Brain microvascular endothelial cell (primary cell): ENCODE measurements at regions not wholly inside any gene's neighbourhood (a gene's known extent, or its start where the extent isn't known, plus 50 kb on each side); places are given as distances from the start of the nearest gene placed in this dataset.
"Not testable (repeated sequence)": the region's sequence is repeated elsewhere in the genome, so short reads cannot be mapped to it uniquely, and the experiment has no call there.

ENCODE experiments used
- DNase-seq: peaks from one replicate; pipeline ENCODE4 v3.0.0-alpha.2; 2020
- H3K27ac ChIP-seq: fragments of 250-450 bp; sonication (Bioruptor Pico); 2 replicates; pipeline ENCODE4 v1.5.1; 2020; ENCODE audit warnings: mild to moderate bottlenecking, moderate library complexity
- H3K27me3 ChIP-seq: fragments of 250-450 bp; sonication (Bioruptor Pico); replicated peaks from 2 replicates; pipeline ENCODE4 v1.5.1; 2020; ENCODE audit warnings: mild to moderate bottlenecking
- H3K36me3 ChIP-seq: fragments of 250-450 bp; sonication (Bioruptor Pico); replicated peaks from 2 replicates; pipeline ENCODE4 v1.5.1; 2020; ENCODE audit warnings: mild to moderate bottlenecking
- H3K4me3 ChIP-seq: 2 replicates; pipeline ENCODE4 v1.5.1; 2011; ENCODE audit warnings: low read depth, mild to moderate bottlenecking, control low read depth, low read length, moderate library complexity
- in situ Hi-C: cut with HindIII; loops from 2 replicates; pipeline ENCODE4 v1.10.0; 2017; ENCODE audit warnings: low sequenced_read_pairs, low pct_ligation_motif_present
- TF ChIP-seq, protein P1 (sequence below): IDR thresholded peaks from 2 replicates; pipeline ENCODE4 v1.5.1; 2011; ENCODE audit warnings: low read depth, mild to moderate bottlenecking, moderate library complexity, low read length, control low read depth, inconsistent platforms; ENCODE audit errors: missing control alignments

DNA sequence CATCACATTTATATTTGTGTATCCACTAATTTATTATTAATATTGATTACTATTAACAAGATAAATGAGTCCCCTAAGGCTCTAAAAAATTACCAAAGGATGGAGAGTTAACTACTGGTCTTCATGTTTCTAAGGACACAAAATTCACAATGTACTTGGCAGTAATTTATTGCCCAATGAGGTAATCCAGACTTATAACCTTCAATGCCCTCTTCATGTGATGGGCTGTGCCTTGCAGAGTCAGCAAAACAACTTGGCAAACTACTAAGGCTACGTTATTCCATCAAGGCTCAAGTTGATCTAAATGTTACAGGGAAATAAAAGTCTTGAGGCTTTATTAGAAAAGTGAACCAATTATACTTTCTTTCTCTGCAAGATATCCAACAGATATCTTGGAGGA, 804.9 kb upstream of the NXPH2 start:
- Histone ChIP-seq H3K4me3 (no peak overlapping the region), H3K27me3 (no peaks in the 10 kb centered on the region), H3K27ac (no peak overlapping the region), H3K36me3 (no peaks in the 10 kb centered on the region)
- TF ChIP-seq, protein P1, sequence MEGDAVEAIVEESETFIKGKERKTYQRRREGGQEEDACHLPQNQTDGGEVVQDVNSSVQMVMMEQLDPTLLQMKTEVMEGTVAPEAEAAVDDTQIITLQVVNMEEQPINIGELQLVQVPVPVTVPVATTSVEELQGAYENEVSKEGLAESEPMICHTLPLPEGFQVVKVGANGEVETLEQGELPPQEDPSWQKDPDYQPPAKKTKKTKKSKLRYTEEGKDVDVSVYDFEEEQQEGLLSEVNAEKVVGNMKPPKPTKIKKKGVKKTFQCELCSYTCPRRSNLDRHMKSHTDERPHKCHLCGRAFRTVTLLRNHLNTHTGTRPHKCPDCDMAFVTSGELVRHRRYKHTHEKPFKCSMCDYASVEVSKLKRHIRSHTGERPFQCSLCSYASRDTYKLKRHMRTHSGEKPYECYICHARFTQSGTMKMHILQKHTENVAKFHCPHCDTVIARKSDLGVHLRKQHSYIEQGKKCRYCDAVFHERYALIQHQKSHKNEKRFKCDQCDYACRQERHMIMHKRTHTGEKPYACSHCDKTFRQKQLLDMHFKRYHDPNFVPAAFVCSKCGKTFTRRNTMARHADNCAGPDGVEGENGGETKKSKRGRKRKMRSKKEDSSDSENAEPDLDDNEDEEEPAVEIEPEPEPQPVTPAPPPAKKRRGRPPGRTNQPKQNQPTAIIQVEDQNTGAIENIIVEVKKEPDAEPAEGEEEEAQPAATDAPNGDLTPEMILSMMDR: no peak
- in situ Hi-C loops: no loop called here
- DNase-seq: no peak

DNA sequence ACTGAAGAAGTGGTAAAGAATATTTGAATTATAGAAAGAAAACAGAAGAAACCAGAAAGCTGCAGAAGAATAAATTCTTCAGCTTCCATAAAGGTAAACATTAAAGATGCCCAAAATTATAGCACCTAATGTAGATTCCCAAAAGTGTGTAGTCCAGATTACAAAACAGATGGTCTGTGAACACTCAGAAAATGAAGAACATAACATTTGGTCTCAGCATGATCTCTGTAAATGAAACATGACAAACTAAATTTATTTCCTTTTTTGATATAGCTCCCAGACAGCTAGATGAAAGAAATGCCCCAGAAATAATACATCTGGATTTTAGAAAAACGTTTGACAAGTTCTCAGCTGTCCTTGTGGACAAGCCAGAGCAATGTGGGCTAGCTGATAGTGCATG, 794.2 kb upstream of the NXPH2 start:
- DNase-seq: no peak
- Histone ChIP-seq H3K36me3 (no peaks in the 10 kb centered on the region), H3K27ac (no peak overlapping the region), H3K27me3 (no peaks in the 10 kb centered on the region), H3K4me3 (no peak overlapping the region)
- TF ChIP-seq, protein P1: no peak
- in situ Hi-C loops: no loop called here

DNA sequence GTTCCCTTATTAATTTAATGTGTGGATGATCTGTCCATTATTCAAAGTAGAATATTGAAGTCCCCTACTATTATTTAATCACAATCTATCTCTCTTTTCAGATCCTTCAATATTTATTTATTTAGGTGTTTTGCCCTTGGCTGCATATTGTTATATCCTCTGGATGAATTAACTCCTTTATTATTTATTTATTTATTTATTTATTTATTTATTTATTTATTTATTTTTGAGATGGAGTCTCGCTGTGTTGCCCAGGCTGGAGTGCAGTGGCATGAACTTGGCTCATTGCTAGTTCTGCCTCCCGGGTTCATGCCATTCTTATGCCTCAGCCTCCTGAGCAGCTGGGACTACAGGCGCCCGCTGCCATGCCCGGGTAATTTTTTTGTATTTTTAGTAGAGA, 776.6 kb upstream of the NXPH2 start:
- H3K27me3 ChIP-seq: no peaks in the 10 kb centered on the region
- DNase-seq: no peak
- H3K4me3 ChIP-seq: no peak overlapping the region
- no peak overlapping the region for H3K27ac ChIP-seq
- TF ChIP-seq, protein P1: no peak
- in situ Hi-C loops: no loop called here
- H3K36me3 ChIP-seq: no peaks in the 10 kb centered on the region

DNA sequence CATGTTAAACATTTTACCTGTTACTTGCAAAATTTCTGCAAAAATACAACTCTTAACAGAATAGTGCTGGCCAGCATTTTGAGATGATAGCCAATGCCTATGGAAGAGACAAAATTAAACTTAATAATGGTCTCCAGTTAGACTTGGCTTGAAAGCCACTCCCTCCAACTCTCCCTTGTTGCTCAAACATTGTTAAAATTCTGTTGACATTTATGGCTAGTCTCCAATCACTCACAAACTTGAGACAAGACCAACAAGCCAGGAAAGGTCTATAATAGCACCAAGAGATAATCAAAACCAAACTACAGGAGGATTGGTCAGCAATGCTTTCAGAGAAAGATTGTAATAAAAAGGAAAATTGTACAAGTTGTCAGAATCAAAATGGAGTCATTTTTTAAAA, 770.7 kb upstream of the NXPH2 start:
- TF ChIP-seq, protein P1: no peak
- no peak for DNase-seq
- no peak overlapping the region for H3K27ac ChIP-seq
- no peaks in the 10 kb centered on the region for H3K36me3 ChIP-seq
- in situ Hi-C loops: no loop called here
- no peak overlapping the region for H3K4me3 ChIP-seq
- no peaks in the 10 kb centered on the region for H3K27me3 ChIP-seq

DNA sequence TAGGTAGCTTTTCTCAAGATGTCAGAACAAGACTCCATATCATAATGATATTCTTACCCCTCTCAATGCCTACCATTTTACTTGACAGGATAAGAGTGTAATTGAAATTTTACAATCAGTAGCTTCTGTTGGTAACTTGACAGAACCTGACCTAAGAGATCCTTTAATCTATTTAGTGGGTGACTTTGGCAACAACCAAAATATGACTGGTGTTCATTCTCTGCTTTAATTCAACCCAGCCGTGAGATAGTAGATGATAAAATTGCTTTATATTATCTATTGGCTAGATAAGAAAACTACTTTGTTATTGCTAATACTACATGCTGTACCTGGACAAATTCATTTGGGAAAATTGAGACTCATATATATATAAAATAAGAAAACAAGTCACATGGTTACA, 770.2 kb upstream of the NXPH2 start:
- Histone ChIP-seq H3K4me3 (no peak overlapping the region), H3K36me3 (no peaks in the 10 kb centered on the region), H3K27me3 (no peaks in the 10 kb centered on the region), H3K27ac (no peak overlapping the region)
- TF ChIP-seq, protein P1: no peak
- no peak for DNase-seq
- in situ Hi-C loops: no loop called here

DNA sequence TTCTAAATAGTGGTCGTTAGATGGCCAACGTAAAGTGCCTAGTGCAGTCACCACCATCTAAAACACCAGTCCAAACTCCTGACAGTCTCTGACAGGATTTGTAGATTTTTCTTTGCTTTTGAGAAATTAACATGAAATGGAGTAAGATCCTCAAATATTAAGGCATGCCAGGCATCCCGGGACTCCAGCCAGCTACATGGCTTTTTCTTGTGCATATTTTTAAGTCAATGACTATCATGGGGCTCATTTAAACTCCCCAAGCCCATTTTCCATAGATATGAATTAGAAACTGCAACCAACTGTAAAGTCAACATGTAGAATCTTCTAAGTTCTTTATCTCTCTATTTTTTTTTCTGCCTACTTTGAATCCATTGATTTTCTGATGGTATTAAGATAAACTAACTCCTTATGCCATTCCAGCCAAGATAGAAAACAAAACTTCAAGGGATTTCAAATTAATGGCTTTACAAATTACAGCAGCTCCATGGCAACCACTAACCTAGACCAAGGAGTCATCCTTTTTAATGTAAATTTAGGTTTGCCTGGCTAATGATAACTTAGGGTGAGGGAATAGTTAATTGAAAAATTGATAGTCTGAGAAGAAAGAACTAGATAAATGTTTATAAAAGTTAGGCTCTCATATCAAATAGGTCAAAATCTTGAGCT, 764.1 kb upstream of the NXPH2 start:
- DNase-seq: no peak
- H3K36me3 ChIP-seq: no peaks in the 10 kb centered on the region
- TF ChIP-seq, protein P1: no peak
- H3K4me3 ChIP-seq: no peak overlapping the region
- no peaks in the 10 kb centered on the region for H3K27me3 ChIP-seq
- no peak overlapping the region for H3K27ac ChIP-seq
- in situ Hi-C loops: no loop called here

DNA sequence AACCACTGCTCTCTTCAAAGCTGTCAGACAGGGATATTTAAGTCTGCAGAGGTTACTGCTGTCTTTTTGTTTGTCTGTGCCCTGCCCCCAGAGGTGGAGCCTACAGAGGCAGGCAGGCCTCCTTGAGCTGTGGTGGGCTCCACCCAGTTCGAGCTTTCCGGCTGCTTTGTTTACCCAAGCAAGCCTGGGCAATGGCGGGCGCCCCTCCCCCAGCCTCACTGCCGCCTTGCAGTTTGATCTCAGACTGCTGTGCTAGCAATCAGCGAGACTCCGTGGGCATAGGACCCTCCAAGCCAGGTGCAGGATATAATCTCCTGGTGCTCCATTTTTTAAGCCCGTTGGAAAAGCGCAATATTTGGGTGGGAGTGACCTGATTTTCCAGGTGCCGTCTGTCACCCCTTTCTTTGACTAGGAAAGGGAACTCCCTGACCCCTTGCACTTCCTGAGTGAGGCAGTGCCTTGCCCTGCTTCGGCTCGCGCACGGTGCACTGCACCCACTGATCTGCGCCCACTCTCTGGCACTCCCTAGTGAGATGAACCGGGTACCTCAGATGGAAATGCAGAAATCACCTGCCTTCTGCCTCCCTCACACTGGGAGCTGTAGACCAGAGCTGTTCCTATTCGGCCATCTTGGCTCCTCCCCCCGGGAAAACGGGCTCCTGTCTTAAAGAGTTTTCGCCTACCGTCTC, 758.3 kb upstream of the NXPH2 start:
- H3K4me3 ChIP-seq, H3K27ac ChIP-seq, DNase-seq, H3K36me3 ChIP-seq, H3K27me3 ChIP-seq, in situ Hi-C loops: not testable (repeated sequence)
